SK-N-MC (cell line): ENCODE measurements at regions not wholly inside any gene's neighbourhood (a gene's known extent, or its start where the extent isn't known, plus 50 kb on each side); places are given as distances from the start of the nearest gene placed in this dataset.

Experiments used
- DNase-seq: peaks from one replicate; pipeline ENCODE4 v3.0.0-alpha.2; 2011; ENCODE audit warnings: low read depth, low spot score
- H3K27ac ChIP-seq: fragments of 200-600 bp; sonication (generic); 2 replicates; pipeline ENCODE4 v1.5.1; 2016; ENCODE audit warnings: mixed run types
- H3K36me3 ChIP-seq: fragments of 200-600 bp; sonication (generic); 2 replicates; pipeline ENCODE4 v1.6.1; 2017; ENCODE audit warnings: antibody characterized with exemption, low read length, mixed read lengths; ENCODE audit not compliant: insufficient read depth
- H3K4me3 ChIP-seq: fragments of 200-600 bp; sonication (generic); 2 replicates; pipeline ENCODE4 v1.5.1; 2016
- H3K9ac ChIP-seq: fragments of 200-600 bp; sonication (generic); 2 replicates; pipeline ENCODE4 v1.8.0; 2017; ENCODE audit warnings: mixed run types, mixed read lengths; ENCODE audit not compliant: insufficient read length
- H3K9me3 ChIP-seq: fragments of 200-600 bp; sonication (generic); 2 replicates; pipeline ENCODE4 v1.6.1; 2017; ENCODE audit warnings: low read depth, mild to moderate bottlenecking, antibody characterized with exemption, low read length, moderate library complexity, mixed read lengths
- EZH2 ChIP-seq: fragments of 200-600 bp; sonication (generic); IDR thresholded peaks from one replicate; pipeline ENCODE4 v1.6.1; 2017; ENCODE audit warnings: antibody characterized with exemption
- FOXP2 ChIP-seq: optimal IDR thresholded peaks from 2 replicates; pipeline ENCODE3; 2011; ENCODE audit warnings: mild to moderate bottlenecking, moderate library complexity; ENCODE audit not compliant: insufficient read depth; ENCODE audit errors: extremely low read length, control extremely low read depth
- POLR2AphosphoS5 ChIP-seq: IDR thresholded peaks from 2 replicates; pipeline ENCODE4 v1.6.1; 2012; ENCODE audit warnings: mild to moderate bottlenecking, low read depth, low read length, borderline replicate concordance

- Histone ChIP-seq H3K9me3 (no peaks in the 10 kb centered on the region), H3K36me3 (no peaks in the 10 kb centered on the region), H3K9ac (no peak overlapping the region), H3K27ac (peak overlapping the region; percentile 48), H3K4me3 (no peak overlapping the region)
- TF ChIP-seq POLR2AphosphoS5 (no peak), EZH2 (no peak), FOXP2 (no peak)
- DNase-seq, result no peak
These were observed 78.9 kb downstream of the CPN2 start for GRCh38 chr3:194272221-194272620.

GRCh38 chr3:194272861-194273742 is 78.0 kb downstream of the CPN2 start:
- peak overlapping the region; percentile 48 for H3K27ac ChIP-seq
- H3K4me3 ChIP-seq, result peak overlapping the region; percentile 17
- no peaks in the 10 kb centered on the region for H3K36me3 ChIP-seq
- H3K9me3 ChIP-seq, result no peaks in the 10 kb centered on the region
- TF ChIP-seq POLR2AphosphoS5 (0 out of 2 replicates have a peak, but pooled peaks have one; percentile 19), FOXP2 (no peak)
- no peak for DNase-seq
- H3K9ac ChIP-seq, result no peak overlapping the region

- Histone ChIP-seq H3K36me3 (no peaks in the 10 kb centered on the region), H3K4me3 (no peak overlapping the region), H3K27ac (peak overlapping the region; percentile 82), H3K9me3 (no peaks in the 10 kb centered on the region), H3K9ac (no peak overlapping the region)
- no peak for DNase-seq
- no peak for TF ChIP-seq FOXP2
- TF ChIP-seq POLR2AphosphoS5, result no peak
- TF ChIP-seq EZH2, result no peak
These were observed 77.3 kb downstream of the CPN2 start for GRCh38 chr3:194273743-194274310.

GRCh38 chr3:194274424-194275085 is 76.6 kb downstream of the CPN2 start:
- H3K36me3 ChIP-seq, result no peaks in the 10 kb centered on the region
- TF ChIP-seq POLR2AphosphoS5 (no peak), EZH2 (no peak)
- no peak overlapping the region for H3K4me3 ChIP-seq
- peak overlapping the region; percentile 82 for H3K27ac ChIP-seq
- no peak for DNase-seq
- H3K9ac ChIP-seq, result no peak overlapping the region
- no peaks in the 10 kb centered on the region for H3K9me3 ChIP-seq

- Histone ChIP-seq H3K4me3 (no peak overlapping the region), H3K9ac (no peak overlapping the region), H3K36me3 (no peaks in the 10 kb centered on the region), H3K9me3 (no peaks in the 10 kb centered on the region), H3K27ac (peak overlapping the region; percentile 82)
- TF ChIP-seq POLR2AphosphoS5 (no peak), EZH2 (no peak)
- DNase-seq, result no peak
These were observed 75.8 kb downstream of the CPN2 start for GRCh38 chr3:194275291-194275690.

- Histone ChIP-seq H3K27ac (peak overlapping the region; percentile 96), H3K9me3 (no peaks in the 10 kb centered on the region), H3K36me3 (no peaks in the 10 kb centered on the region), H3K9ac (no peak overlapping the region), H3K4me3 (no peak overlapping the region)
- DNase-seq, result no peak
- no peak for TF ChIP-seq EZH2
- no peak for TF ChIP-seq FOXP2
- no peak for TF ChIP-seq POLR2AphosphoS5
These were observed 75.4 kb downstream of the CPN2 start for GRCh38 chr3:194275721-194276120.

GRCh38 chr3:194276768-194277103 is 74.4 kb downstream of the CPN2 start:
- no peak for TF ChIP-seq EZH2
- no peak for TF ChIP-seq POLR2AphosphoS5
- TF ChIP-seq FOXP2, result no peak
- no peak for DNase-seq
- no peaks in the 10 kb centered on the region for H3K9me3 ChIP-seq
- no peak overlapping the region for H3K4me3 ChIP-seq
- H3K27ac ChIP-seq, result peak overlapping the region; percentile 96
- no peak overlapping the region for H3K9ac ChIP-seq
- no peaks in the 10 kb centered on the region for H3K36me3 ChIP-seq

- H3K9me3 ChIP-seq, result no peaks in the 10 kb centered on the region
- no peaks in the 10 kb centered on the region for H3K36me3 ChIP-seq
- DNase-seq, result no peak
- no peak for TF ChIP-seq POLR2AphosphoS5
- H3K9ac ChIP-seq, result peak overlapping the region; percentile 51
- peak overlapping the region; percentile 96 for H3K27ac ChIP-seq
- peak overlapping the region; percentile 48 for H3K4me3 ChIP-seq
These were observed 73.9 kb downstream of the CPN2 start for GRCh38 chr3:194277104-194277785.
